Mammary epithelial cell (primary cell): ENCODE measurements at regions not wholly inside any gene's neighbourhood (a gene's known extent, or its start where the extent isn't known, plus 50 kb on each side); places are given as distances from the start of the nearest gene placed in this dataset.

Source experiments
- EZH2 ChIP-seq: IDR thresholded peaks from 2 replicates; pipeline ENCODE4 v1.6.1; 2012; ENCODE audit warnings: low read length, inconsistent platforms, borderline replicate concordance
- TF ChIP-seq, protein P1 (sequence below), 2 donors: IDR thresholded peaks in 1 of 2; conservative IDR thresholded peaks in 1 of 2; 2 replicates each; pipeline ENCODE4 v1.5.1; 2011 to 2012; ENCODE audit warnings: inconsistent platforms in 2 of 2, low read length in 2 of 2, mild to moderate bottlenecking in 2 of 2, control low read depth in 1 of 2, low read depth in 1 of 2; ENCODE audit not compliant: insufficient read depth in 1 of 2; ENCODE audit errors: extremely low read depth in 1 of 2

DNA sequence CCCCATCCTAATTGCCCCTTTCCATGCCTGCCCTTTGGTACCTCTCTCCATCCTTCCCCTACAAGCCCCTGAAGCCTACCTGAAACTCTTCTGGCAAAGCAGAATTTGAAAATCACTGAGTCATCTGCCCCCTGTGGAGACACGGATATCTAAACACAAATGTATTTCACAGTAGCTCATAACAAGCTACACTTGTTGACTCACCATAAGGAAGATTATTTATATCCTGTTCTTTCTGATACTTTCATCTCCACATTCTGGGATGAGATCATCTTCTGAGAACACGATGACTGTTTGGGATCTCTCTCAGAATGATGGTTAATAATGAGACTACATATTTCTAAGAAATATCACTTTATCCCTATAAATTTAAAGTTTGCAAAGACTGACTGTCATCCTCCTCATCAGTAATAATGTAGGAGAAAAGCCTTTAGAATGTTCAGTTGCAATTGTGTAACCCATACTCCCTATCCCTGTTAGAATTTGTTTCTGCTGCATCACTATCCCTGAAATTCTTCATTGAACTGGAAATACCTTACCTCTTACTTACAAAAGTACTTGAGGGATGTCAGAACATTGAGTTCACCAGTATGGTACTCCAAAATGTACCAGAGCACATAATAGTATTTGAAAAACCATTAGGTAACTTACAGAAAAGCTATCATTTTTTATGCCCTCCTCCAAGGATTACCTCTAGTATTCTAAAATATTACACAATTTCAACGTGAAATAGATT, 116.1 kb upstream of the IL12A start:
- no peak for TF ChIP-seq EZH2
- TF ChIP-seq, protein P1, sequence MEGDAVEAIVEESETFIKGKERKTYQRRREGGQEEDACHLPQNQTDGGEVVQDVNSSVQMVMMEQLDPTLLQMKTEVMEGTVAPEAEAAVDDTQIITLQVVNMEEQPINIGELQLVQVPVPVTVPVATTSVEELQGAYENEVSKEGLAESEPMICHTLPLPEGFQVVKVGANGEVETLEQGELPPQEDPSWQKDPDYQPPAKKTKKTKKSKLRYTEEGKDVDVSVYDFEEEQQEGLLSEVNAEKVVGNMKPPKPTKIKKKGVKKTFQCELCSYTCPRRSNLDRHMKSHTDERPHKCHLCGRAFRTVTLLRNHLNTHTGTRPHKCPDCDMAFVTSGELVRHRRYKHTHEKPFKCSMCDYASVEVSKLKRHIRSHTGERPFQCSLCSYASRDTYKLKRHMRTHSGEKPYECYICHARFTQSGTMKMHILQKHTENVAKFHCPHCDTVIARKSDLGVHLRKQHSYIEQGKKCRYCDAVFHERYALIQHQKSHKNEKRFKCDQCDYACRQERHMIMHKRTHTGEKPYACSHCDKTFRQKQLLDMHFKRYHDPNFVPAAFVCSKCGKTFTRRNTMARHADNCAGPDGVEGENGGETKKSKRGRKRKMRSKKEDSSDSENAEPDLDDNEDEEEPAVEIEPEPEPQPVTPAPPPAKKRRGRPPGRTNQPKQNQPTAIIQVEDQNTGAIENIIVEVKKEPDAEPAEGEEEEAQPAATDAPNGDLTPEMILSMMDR (conservative IDR thresholded peaks at IDR 0.05 in 1 of 2, IDR thresholded peaks at IDR 0.05 in 1 of 2; ENCODE audit: extremely low read depth in 1 of 2, insufficient read depth in 1 of 2, low read depth in 1 of 2, low read length in 2 of 2) = peak in 1 of 2 donors; percentile 43
